GM13976 (cell line): ENCODE measurements at regions not wholly inside any gene's neighbourhood (a gene's known extent, or its start where the extent isn't known, plus 50 kb on each side); places are given as distances from the start of the nearest gene placed in this dataset.
A peak's percentile ranks its signal among the peaks of the same experiment; 100 is the strongest.

Source experiments
- DNase-seq: peaks from one replicate; pipeline ENCODE4 v3.0.0; 2012; ENCODE audit warnings: low spot score
- CTCF ChIP-seq: IDR thresholded peaks from 2 replicates; pipeline ENCODE4 v1.5.1; 2012; ENCODE audit warnings: borderline replicate concordance, mild to moderate bottlenecking; ENCODE audit not compliant: insufficient read depth; ENCODE audit errors: extremely low read depth, missing control alignments, control extremely low read depth
- in situ Hi-C: fragments of 300-500 bp; cut with MboI; formaldehyde crosslinking; loops from one replicate; pipeline ENCODE4 v1.12.0; 2022; ENCODE audit warnings: low sequenced_read_pairs, mixed read lengths, inconsistent platforms; ENCODE audit not compliant: unreplicated experiment

GRCh38 chr12:46663318-46663717, 162.5 kb downstream of the SLC38A4 start:
- TF ChIP-seq CTCF, result no peak
- in situ Hi-C loops, result loop anchor here (10.0 kb wide), 2 partner anchors 279 to 539 kb away; no protein-coding TSS in a partner anchor
- DNase-seq, result no peak

- peak; percentile 41 for DNase-seq
- in situ Hi-C loops, result loop anchor here (10.0 kb wide), 2 partner anchors 276 to 536 kb away; no protein-coding TSS in a partner anchor
- TF ChIP-seq CTCF, result peak; percentile 66
Observed at GRCh38 chr12:46661110-46661845, 164.5 kb downstream of the SLC38A4 start.

GRCh38 chr12:46660719-46661109, 165.1 kb downstream of the SLC38A4 start:
- TF ChIP-seq CTCF, result no peak
- in situ Hi-C loops, result loop anchor here (10.0 kb wide), 2 partner anchors 276 to 536 kb away; no protein-coding TSS in a partner anchor
- no peak for DNase-seq

- in situ Hi-C loops, result loop anchor here (10.0 kb wide), 2 partner anchors 275 to 535 kb away; no protein-coding TSS in a partner anchor
- no peak for DNase-seq
- no peak for TF ChIP-seq CTCF
Observed at GRCh38 chr12:46660276-46660675, 165.5 kb downstream of the SLC38A4 start.

- no peak for DNase-seq
Observed at GRCh38 chr12:46659824-46660223, 166.0 kb downstream of the SLC38A4 start.

More at GRCh38 chr12:46659824-46660223, 166.0 kb downstream of the SLC38A4 start:
- in situ Hi-C loops, result loop anchor here (10.0 kb wide), 2 partner anchors 275 to 535 kb away; no protein-coding TSS in a partner anchor
- no peak for TF ChIP-seq CTCF
